MM.1S (cell line): ENCODE measurements at regions not wholly inside any gene's neighbourhood (a gene's known extent, or its start where the extent isn't known, plus 50 kb on each side); places are given as distances from the start of the nearest gene placed in this dataset.

ENCODE experiments used
- DNase-seq: peaks from one replicate; pipeline ENCODE4 v3.0.0-alpha.2; 2015
- H2AFZ ChIP-seq: fragments of 300-600 bp; sonication (generic); 2 replicates; pipeline ENCODE4 v1.6.0; 2016; ENCODE audit warnings: antibody characterized with exemption, low read length
- H3F3A ChIP-seq: fragments of 300-600 bp; sonication (generic); 2 replicates; pipeline ENCODE4 v1.6.1; 2016; ENCODE audit warnings: mild to moderate bottlenecking, antibody characterized with exemption, low read length, moderate library complexity, mixed read lengths; ENCODE audit not compliant: insufficient read depth
- H3K27ac ChIP-seq: fragments of 300-600 bp; sonication (generic); 2 replicates; pipeline ENCODE4 v1.5.1; 2016; ENCODE audit warnings: mild to moderate bottlenecking, low read length
- H3K27me3 ChIP-seq: fragments of 300-600 bp; sonication (generic); replicated peaks from 2 replicates; pipeline ENCODE4 v1.6.0; 2016; ENCODE audit warnings: low read length; ENCODE audit not compliant: insufficient read depth
- H3K36me3 ChIP-seq: fragments of 300-600 bp; sonication (generic); replicated peaks from 2 replicates; pipeline ENCODE4 v1.6.1; 2016; ENCODE audit warnings: mild to moderate bottlenecking, low read length, mixed read lengths; ENCODE audit not compliant: insufficient read depth
- H3K4me1 ChIP-seq: fragments of 300-600 bp; sonication (generic); 2 replicates; pipeline ENCODE4 v1.6.1; 2016; ENCODE audit warnings: low read length, mixed read lengths
- H3K4me2 ChIP-seq: fragments of 300-600 bp; sonication (generic); 2 replicates; pipeline ENCODE4 v1.6.0; 2016; ENCODE audit warnings: low read depth, low read length
- H3K4me3 ChIP-seq: fragments of 300-600 bp; sonication (generic); 2 replicates; pipeline ENCODE4 v1.5.1; 2016; ENCODE audit warnings: low read length, mixed read lengths
- H3K79me2 ChIP-seq: fragments of 300-600 bp; sonication (generic); 2 replicates; pipeline ENCODE4 v1.6.1; 2016; ENCODE audit warnings: mixed run types, low read length, mixed read lengths
- H3K9ac ChIP-seq: fragments of 300-600 bp; sonication (generic); 2 replicates; pipeline ENCODE4 v1.6.1; 2016; ENCODE audit warnings: low read length, mixed read lengths
- H3K9me2 ChIP-seq: fragments of 300-600 bp; sonication (generic); replicated peaks from 2 replicates; pipeline ENCODE4 v1.6.1; 2016; ENCODE audit warnings: mild to moderate bottlenecking, low read length, mixed read lengths; ENCODE audit not compliant: insufficient read depth
- H3K9me3 ChIP-seq: fragments of 300-600 bp; sonication (generic); replicated peaks from 2 replicates; pipeline ENCODE4 v1.6.1; 2016; ENCODE audit warnings: mild to moderate bottlenecking, low read length, mixed read lengths; ENCODE audit not compliant: insufficient read depth
- H4K20me1 ChIP-seq: fragments of 300-600 bp; sonication (generic); 2 replicates; pipeline ENCODE4 v1.6.1; 2016; ENCODE audit warnings: mild to moderate bottlenecking, low read length, moderate library complexity, mixed read lengths; ENCODE audit not compliant: insufficient read depth
- CTCF ChIP-seq: fragments of 300-600 bp; sonication (generic); IDR thresholded peaks from 2 replicates; pipeline ENCODE4 v1.5.1; 2016; ENCODE audit warnings: antibody characterized with exemption, low read length, mixed read lengths
- EZH2 ChIP-seq: fragments of 300-600 bp; sonication (generic); optimal IDR thresholded peaks from 2 replicates; pipeline ENCODE3; 2017; ENCODE audit warnings: low read depth, mild to moderate bottlenecking, antibody characterized with exemption, low read length, mixed read lengths
- EZH2phosphoT487 ChIP-seq: fragments of 300-600 bp; sonication (generic); IDR thresholded peaks from 2 replicates; pipeline ENCODE4 v1.6.1; 2018; ENCODE audit warnings: antibody characterized with exemption, low read length

- Histone ChIP-seq H3K4me3 (no peak overlapping the region), H3K4me1 (no peaks in the 10 kb centered on the region), H3K79me2 (no peaks in the 10 kb centered on the region), H3K9me2 (no peaks in the 10 kb centered on the region), H3K4me2 (no peak overlapping the region), H3K36me3 (no peaks in the 10 kb centered on the region), H2AFZ (no peak overlapping the region), H4K20me1 (no peaks in the 10 kb centered on the region), H3K27me3 (no peaks in the 10 kb centered on the region), H3K9ac (no peak overlapping the region), H3K27ac (no peak overlapping the region), H3K9me3 (no peaks in the 10 kb centered on the region), H3F3A (no peaks in the 10 kb centered on the region)
- DNase-seq: no peak
- TF ChIP-seq EZH2phosphoT487 (no peak), CTCF (no peak), EZH2 (no peak)
These were observed 271.4 kb upstream of the MAN1A1 start for GRCh38 chr6:119620846-119621555.

GRCh38 chr6:119614138-119614537 lies 264.6 kb upstream of the MAN1A1 start:
- TF ChIP-seq EZH2phosphoT487 (no peak), CTCF (no peak), EZH2 (no peak)
- Histone ChIP-seq H3K9me3 (no peaks in the 10 kb centered on the region), H3K79me2 (no peaks in the 10 kb centered on the region), H3K4me3 (no peak overlapping the region), H3K9me2 (no peaks in the 10 kb centered on the region), H3K27ac (no peak overlapping the region), H3K9ac (no peak overlapping the region), H3K4me2 (no peak overlapping the region), H2AFZ (no peak overlapping the region), H4K20me1 (no peaks in the 10 kb centered on the region), H3K27me3 (no peaks in the 10 kb centered on the region), H3K36me3 (no peaks in the 10 kb centered on the region), H3K4me1 (no peaks in the 10 kb centered on the region), H3F3A (no peaks in the 10 kb centered on the region; the same call in 1 of the 2 replicates)
- no peak for DNase-seq

GRCh38 chr6:119612911-119613381 lies 263.4 kb upstream of the MAN1A1 start:
- H3K79me2 ChIP-seq: no peaks in the 10 kb centered on the region
- H3K9me2 ChIP-seq: no peaks in the 10 kb centered on the region
- no peak for TF ChIP-seq EZH2phosphoT487
- no peak overlapping the region for H2AFZ ChIP-seq
- H3K4me2 ChIP-seq: no peak overlapping the region
- DNase-seq: no peak
- H3F3A ChIP-seq: no peaks in the 10 kb centered on the region; the same call in 1 of the 2 replicates
- H3K9me3 ChIP-seq: no peaks in the 10 kb centered on the region
- H3K27ac ChIP-seq: no peak overlapping the region
- H3K36me3 ChIP-seq: no peaks in the 10 kb centered on the region
- no peak overlapping the region for H3K9ac ChIP-seq
- no peaks in the 10 kb centered on the region for H3K4me1 ChIP-seq
- no peak overlapping the region for H3K4me3 ChIP-seq
- no peaks in the 10 kb centered on the region for H3K27me3 ChIP-seq
- H4K20me1 ChIP-seq: no peaks in the 10 kb centered on the region

GRCh38 chr6:119612176-119612891 lies 262.8 kb upstream of the MAN1A1 start:
- no peak overlapping the region for H3K27ac ChIP-seq
- H3K4me3 ChIP-seq: no peak overlapping the region
- no peaks in the 10 kb centered on the region for H3K79me2 ChIP-seq
- no peaks in the 10 kb centered on the region for H4K20me1 ChIP-seq
- no peaks in the 10 kb centered on the region for H3K27me3 ChIP-seq
- no peaks in the 10 kb centered on the region for H3K36me3 ChIP-seq
- no peak overlapping the region for H2AFZ ChIP-seq
- H3K9ac ChIP-seq: no peak overlapping the region
- H3K4me2 ChIP-seq: no peak overlapping the region
- no peak for TF ChIP-seq CTCF
- no peak for TF ChIP-seq EZH2
- TF ChIP-seq EZH2phosphoT487: no peak
- no peaks in the 10 kb centered on the region for H3K4me1 ChIP-seq
- DNase-seq: no peak
- H3K9me3 ChIP-seq: no peaks in the 10 kb centered on the region
- no peaks in the 10 kb centered on the region for H3K9me2 ChIP-seq
- H3F3A ChIP-seq: no peaks in the 10 kb centered on the region; the same call in 1 of the 2 replicates
